ENCODE measurements at regions not wholly inside any gene's neighbourhood (a gene's known extent, or its start where the extent isn't known, plus 50 kb on each side); places are given as distances from the start of the nearest gene placed in this dataset.

DNA sequence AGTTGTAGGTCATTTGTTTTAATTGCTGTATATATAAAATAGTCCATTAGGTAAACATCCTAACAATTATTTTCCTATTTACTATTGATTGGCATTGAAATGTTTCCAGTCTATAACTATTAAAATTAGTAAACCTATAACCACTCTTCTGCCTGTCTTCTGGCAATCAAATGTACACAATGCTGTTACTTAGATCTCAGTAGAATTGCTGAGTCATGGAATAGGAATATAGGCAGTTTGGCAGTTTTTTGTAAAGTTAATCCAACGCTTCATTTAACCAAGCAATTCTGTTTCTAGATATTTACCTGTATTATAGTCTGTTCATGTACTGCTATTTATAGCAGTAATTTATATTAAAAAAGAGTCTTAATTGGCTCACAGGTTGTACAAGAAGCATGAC, 518.1 kb downstream of the DCDC2C start:
- no peak for TF ChIP-seq POLR2A (IDR thresholded peaks at IDR 0.05; ENCODE audit: low read length)
- no peak for TF ChIP-seq GATA1 (IDR thresholded peaks at IDR 0.05; ENCODE audit: low read depth, low read length)
